NCI-H524 treated with DMSO at 0.1 percent for 48 hours (cell line): ENCODE measurements at regions not wholly inside any gene's neighbourhood (a gene's known extent, or its start where the extent isn't known, plus 50 kb on each side); places are given as distances from the start of the nearest gene placed in this dataset.

ENCODE experiments used
- DNase-seq: peaks from one replicate; lab custom pipeline; 2025; lab: John Stamatoyannopoulos, UW

DNA sequence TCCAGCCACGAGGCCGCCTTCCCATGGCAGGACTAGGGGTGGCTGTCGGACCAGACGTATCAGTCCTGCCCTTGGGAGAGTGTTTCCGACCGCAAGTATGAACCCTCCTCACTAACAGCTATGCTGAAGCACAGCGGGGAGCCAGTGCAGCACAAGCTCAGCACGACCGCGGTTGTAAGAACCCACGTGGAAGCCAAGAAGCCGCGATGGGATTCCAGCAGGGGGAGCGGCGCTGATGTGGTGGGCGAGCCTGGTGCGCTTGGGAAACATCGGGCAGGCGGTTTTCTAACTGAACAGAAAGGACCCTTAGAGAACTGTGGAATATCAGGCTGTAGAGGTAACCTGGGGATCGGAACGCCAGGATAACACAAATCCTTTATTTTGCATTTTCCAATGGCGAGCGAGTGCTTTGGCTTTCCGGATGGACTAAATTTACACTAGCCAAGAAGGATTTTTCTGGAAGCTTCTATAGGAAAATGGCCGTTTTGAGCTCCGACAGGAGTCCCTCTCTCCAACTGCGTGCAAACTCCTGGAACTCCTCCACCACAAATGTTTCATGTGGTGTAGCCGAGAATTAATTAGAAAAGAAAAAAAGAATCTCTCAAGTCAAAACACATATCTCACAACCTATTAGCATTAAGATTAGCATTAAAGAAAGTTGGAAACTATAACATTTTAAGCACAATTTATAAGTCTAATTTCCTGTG lies 132.0 kb upstream of the MYCN start:
- no peak for DNase-seq

DNA sequence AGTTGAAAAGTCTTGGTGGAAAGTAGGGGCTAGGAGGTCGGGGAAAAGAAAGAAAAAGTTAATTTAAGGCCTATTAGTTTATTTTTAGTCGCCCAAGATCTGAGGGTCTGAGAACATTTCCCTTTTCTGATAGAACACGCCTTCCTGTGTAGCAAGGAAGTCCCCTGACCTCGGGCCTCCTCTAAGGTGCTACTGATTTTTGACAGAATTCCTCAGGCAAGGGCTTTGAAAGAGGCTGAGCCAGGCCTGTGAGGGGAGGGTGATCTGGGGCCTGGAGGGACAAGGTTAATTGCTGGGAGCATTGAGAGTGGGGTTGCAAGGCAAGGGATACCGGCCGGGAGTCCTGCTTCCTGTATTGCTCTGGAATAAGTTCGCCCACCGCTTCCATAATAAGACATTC lies 131.4 kb upstream of the MYCN start:
- no peak for DNase-seq

GRCh38 chr2:15809404-15809803 lies 130.9 kb upstream of the MYCN start:
- no peak for DNase-seq

DNA sequence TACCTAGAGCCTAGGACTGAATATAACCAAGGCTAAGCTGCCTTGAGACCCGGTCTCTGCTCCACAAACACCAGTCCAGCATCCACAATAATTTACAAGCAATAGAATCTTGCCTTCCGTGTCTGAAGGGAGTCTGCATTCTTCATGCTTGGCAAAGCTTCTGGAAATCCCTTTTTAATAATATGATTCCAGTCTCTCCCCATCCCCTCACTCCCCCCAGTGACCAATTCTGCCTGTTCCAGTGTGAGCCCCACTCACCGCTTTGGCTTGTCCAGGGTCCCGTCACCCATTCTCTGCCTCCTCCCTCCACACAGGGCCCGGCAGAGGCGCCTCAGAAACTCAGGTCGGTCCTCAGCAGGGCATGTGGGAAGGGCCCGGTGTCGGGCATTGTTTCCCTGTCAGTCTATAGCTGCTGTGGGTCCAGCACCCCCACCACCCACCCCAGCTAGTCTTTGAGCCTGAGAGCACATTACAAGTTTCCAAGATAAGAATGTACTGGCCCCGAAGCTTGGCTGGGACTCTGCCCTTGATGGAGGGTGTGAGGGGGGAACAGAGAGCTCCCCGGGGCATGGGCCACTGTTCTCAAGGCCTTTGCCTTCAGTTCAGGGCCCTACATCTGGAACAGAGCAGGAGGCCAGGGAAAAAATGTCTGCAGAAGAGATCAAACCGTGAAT lies 129.7 kb upstream of the MYCN start:
- no peak for DNase-seq

GRCh38 chr2:15811367-15811766 lies 129.0 kb upstream of the MYCN start:
- DNase-seq = no peak

- no peak for DNase-seq
These were observed 128.1 kb upstream of the MYCN start for GRCh38 chr2:15812187-15812780.

DNA sequence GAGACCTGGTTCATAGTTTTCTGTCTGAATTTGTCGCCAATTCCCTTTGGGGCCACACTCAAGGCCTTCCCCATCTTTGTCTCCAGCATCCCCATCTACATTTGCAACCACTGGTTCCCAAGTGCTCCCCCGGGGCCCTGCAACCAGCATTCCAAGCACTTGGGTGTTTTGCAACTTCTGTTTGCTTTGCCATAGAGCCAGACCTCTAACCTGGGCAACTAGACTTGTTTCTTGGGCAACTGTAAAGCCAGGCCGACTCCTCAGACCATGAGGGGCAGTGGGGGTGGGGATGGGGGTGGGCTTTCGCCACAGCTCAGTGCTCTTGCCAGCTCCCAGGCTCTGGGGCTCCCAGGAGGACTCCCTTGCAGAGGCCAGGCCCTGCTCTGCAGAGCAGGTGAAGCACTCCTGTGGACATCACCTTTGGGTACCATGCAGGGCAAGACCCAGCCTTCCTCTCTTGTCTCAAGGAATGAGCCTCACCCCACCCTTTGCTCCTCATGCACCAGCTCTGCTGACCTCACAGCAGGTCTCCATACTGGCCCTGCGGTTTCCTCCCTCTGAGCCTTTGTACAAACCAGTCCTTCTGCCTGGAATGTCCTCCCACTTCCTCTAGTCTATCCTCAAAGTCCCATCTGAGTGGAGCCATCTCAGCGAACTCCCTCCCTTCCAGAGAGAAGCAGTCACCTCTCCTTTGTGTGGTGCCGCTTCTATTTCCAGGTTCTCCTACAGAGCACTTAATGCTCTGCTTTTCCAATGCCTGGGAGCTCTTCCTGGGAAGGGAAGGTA lies 126.7 kb upstream of the MYCN start:
- DNase-seq = no peak

DNA sequence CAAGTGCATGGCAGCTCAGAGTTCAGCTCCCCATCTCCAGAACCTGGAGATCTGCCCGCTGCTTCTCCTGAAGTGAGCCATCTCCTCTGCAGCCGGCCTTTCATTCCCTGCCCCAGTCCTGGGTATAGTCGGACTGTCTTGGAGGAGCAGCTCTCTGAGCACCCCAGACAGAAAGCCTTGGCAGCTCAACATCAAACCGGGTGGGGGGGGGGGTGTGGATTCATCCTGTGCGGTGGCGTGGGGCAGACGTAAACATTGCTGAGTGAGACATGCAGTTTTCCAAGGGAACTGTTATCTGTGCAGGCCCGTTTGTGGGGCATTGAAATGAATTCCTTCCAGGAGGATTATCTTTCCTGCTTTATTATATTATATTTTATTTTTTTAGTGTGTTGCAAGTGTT lies 125.9 kb upstream of the MYCN start:
- DNase-seq = no peak

- no peak for DNase-seq
These were observed 125.4 kb upstream of the MYCN start for GRCh38 chr2:15814946-15815345.

- no peak for DNase-seq
These were observed 124.1 kb upstream of the MYCN start for GRCh38 chr2:15816226-15816625.

DNA sequence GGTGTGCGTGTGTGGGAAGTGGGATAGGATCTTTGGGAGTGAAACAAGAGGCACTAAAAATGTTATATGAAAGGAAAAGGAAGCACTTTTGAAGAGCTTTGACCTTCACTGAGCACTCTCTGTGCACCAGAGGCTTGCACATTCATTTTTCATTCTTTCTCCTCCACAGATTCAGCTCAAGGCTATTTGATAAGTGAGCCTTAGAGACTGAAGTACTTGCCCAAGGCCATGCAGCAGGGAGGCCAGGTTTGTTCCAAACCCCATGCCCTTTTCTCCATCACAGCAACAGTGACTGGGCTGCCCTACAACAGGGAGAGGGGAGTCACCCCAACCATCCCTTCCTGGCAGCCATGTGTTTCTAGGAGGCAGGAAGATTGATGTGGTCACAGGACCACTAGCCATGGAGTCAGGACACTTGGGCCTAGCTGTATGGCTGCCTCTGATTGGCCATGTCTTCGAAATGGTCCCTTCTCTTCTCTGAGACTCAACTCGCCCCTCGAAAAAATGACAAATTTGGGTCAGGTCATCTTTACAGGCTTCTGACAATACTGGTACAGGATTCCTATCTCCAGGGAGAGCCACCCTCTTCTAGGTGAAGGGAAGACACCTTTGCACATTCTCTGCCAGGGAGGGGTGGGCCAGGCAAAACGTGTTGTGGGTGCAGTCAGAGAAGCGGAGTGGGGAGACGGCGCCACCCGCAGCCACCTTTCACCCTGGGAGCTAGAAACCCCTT lies 123.5 kb upstream of the MYCN start:
- DNase-seq = no peak

GRCh38 chr2:15817748-15818147 lies 122.6 kb upstream of the MYCN start:
- no peak for DNase-seq

- DNase-seq = no peak
These were observed 122.0 kb upstream of the MYCN start for GRCh38 chr2:15818318-15818753.

GRCh38 chr2:15818881-15819280 lies 121.5 kb upstream of the MYCN start:
- DNase-seq = no peak

- no peak for DNase-seq
These were observed 120.6 kb upstream of the MYCN start for GRCh38 chr2:15819562-15820256.

- DNase-seq = no peak
These were observed 120.1 kb upstream of the MYCN start for GRCh38 chr2:15820257-15820566.

DNA sequence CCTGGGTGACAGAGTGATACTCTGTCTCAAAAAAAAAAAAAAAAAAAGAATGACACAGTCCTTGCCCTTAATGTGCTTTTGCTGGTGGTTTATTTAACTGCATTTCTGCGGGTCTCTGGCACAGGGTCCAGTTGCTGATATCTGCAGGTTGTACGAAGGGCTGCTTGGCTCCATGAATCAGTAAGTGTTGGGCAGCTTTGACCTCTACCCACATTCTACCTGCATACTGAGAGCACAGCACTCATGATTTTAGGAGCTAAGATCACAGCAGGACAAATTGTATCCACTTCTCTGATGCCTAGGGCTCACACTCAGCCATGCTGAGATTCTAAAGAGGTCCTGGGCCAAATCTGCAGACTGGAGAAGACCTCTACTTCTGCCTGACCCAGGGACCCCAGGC lies 119.4 kb upstream of the MYCN start:
- no peak for DNase-seq

GRCh38 chr2:15822151-15823044 lies 118.0 kb upstream of the MYCN start:
- DNase-seq = no peak

- DNase-seq = no peak
These were observed 116.6 kb upstream of the MYCN start for GRCh38 chr2:15823459-15824396.
